ENCODE measurements at regions not wholly inside any gene's neighbourhood (a gene's known extent, or its start where the extent isn't known, plus 50 kb on each side); places are given as distances from the start of the nearest gene placed in this dataset.

GRCh38 chr14:101177301-101177971, 273.9 kb upstream of the RTL1 start:
- H3K27ac Mint-ChIP-seq (ENCODE audit: unreplicated experiment) = no peak overlapping the region
- FAIRE-seq = no peak
- no peak overlapping the region for H2AFZ ChIP-seq (ENCODE audit: low read depth, low read length)

GRCh38 chr14:101178184-101179072, 274.9 kb upstream of the RTL1 start:
- H3K79me2 ChIP-seq (ENCODE audit: insufficient read depth, low read length) = no peaks in the 10 kb centered on the region
- no peak overlapping the region for H3K4me3 Mint-ChIP-seq (ENCODE audit: unreplicated experiment)
- no peaks in the 10 kb centered on the region for H3K36me3 Mint-ChIP-seq (ENCODE audit: low read depth, unreplicated experiment)
- H3K27me3 ChIP-seq (ENCODE audit: insufficient read depth, low read length) = no peaks in the 10 kb centered on the region
- H4K20me1 ChIP-seq (ENCODE audit: insufficient read depth, low read length) = no peaks in the 10 kb centered on the region
- peaks cover 14% of the 10 kb centered on the region for H3K27me3 Mint-ChIP-seq (ENCODE audit: low read depth, unreplicated experiment)
- H3K36me3 ChIP-seq (ENCODE audit: insufficient read depth, low read length) = no peaks in the 10 kb centered on the region
- H3K27ac ChIP-seq (ENCODE audit: low read depth, low read length) = no peak overlapping the region
- DNase-seq (ENCODE audit: low read depth) (no peak), FAIRE-seq (no peak)
- no peak overlapping the region for H3K9ac ChIP-seq (ENCODE audit: low read length)
- peaks cover 7% of the 10 kb centered on the region for H3K9me3 ChIP-seq (ENCODE audit: insufficient read depth, low read depth, low read length)
- peaks cover 14% of the 10 kb centered on the region for H3K9me3 Mint-ChIP-seq (ENCODE audit: unreplicated experiment)
- H3K4me1 ChIP-seq (ENCODE audit: insufficient read depth, low read length) = no peaks in the 10 kb centered on the region
- H3K4me3 ChIP-seq (ENCODE audit: insufficient read depth, low read depth, low read length) = no peak overlapping the region
- no peaks in the 10 kb centered on the region for H3K4me1 Mint-ChIP-seq (ENCODE audit: low read depth, unreplicated experiment)
- no peak for TF ChIP-seq CTCF (IDR thresholded peaks at IDR 0.05; ENCODE audit: insufficient read depth, low read depth, low read length)
- TF ChIP-seq EZH2 (IDR thresholded peaks at IDR 0.05; ENCODE audit: insufficient read depth, low read length) = no peak
- no peak overlapping the region for H3K27ac Mint-ChIP-seq (ENCODE audit: unreplicated experiment)
- no peak overlapping the region for H2AFZ ChIP-seq (ENCODE audit: low read depth, low read length)
- no peak overlapping the region for H3K4me2 ChIP-seq (ENCODE audit: low read length)

More at GRCh38 chr14:101177301-101177971, 273.9 kb upstream of the RTL1 start:
- Histone ChIP-seq H3K27me3 (ENCODE audit: insufficient read depth, low read length) (no peaks in the 10 kb centered on the region), H4K20me1 (ENCODE audit: insufficient read depth, low read length) (no peaks in the 10 kb centered on the region), H3K4me2 (ENCODE audit: low read length) (no peak overlapping the region), H3K27ac (ENCODE audit: low read depth, low read length) (no peak overlapping the region), H3K79me2 (ENCODE audit: insufficient read depth, low read length) (no peaks in the 10 kb centered on the region), H3K4me3 (ENCODE audit: insufficient read depth, low read depth, low read length) (no peak overlapping the region), H3K9me3 (ENCODE audit: insufficient read depth, low read depth, low read length) (peaks cover 7% of the 10 kb centered on the region), H3K9ac (ENCODE audit: low read length) (no peak overlapping the region), H3K36me3 (ENCODE audit: insufficient read depth, low read length) (no peaks in the 10 kb centered on the region), H3K4me1 (ENCODE audit: insufficient read depth, low read length) (no peaks in the 10 kb centered on the region)
- Mint-ChIP-seq H3K4me1 (ENCODE audit: low read depth, unreplicated experiment) (no peaks in the 10 kb centered on the region), H3K9me3 (ENCODE audit: unreplicated experiment) (peaks cover 20% of the 10 kb centered on the region), H3K27me3 (ENCODE audit: low read depth, unreplicated experiment) (peaks cover 17% of the 10 kb centered on the region), H3K36me3 (ENCODE audit: low read depth, unreplicated experiment) (no peaks in the 10 kb centered on the region), H3K4me3 (ENCODE audit: unreplicated experiment) (no peak overlapping the region)
- no peak for DNase-seq (ENCODE audit: low read depth)
- no peak for TF ChIP-seq EZH2 (IDR thresholded peaks at IDR 0.05; ENCODE audit: insufficient read depth, low read length)
- no peak for TF ChIP-seq CTCF (IDR thresholded peaks at IDR 0.05; ENCODE audit: insufficient read depth, low read depth, low read length)

All from astrocyte (in vitro differentiated cells and primary cell).